Thymus (tissue), 11 donors: ENCODE measurements at regions not wholly inside any gene's neighbourhood (a gene's known extent, or its start where the extent isn't known, plus 50 kb on each side); places are given as distances from the start of the nearest gene placed in this dataset.
"Not testable (repeated sequence)": the region's sequence is repeated elsewhere in the genome, so short reads cannot be mapped to it uniquely, and the experiment has no call there.

Source experiments
- DNase-seq, 9 donors: peaks; one replicate each; pipeline ENCODE4 v3.0.0-alpha.2; 2013; ENCODE audit warnings: low spot score in 9 of 9, low read depth in 6 of 9, missing footprints in 1 of 9
- H3K27ac ChIP-seq, 2 donors: one replicate each; pipeline ENCODE4 v1.5.1; 2013; ENCODE audit warnings: control low read depth in 1 of 2, low read depth in 1 of 2, low read length in 1 of 2, mild to moderate bottlenecking in 1 of 2, moderate library complexity in 1 of 2
- H3K27me3 ChIP-seq, 2 donors: one replicate each; pipeline ENCODE4 v1.5.1; 2013; ENCODE audit warnings: low read length in 1 of 2; ENCODE audit not compliant: control insufficient read depth in 2 of 2, insufficient read depth in 1 of 2
- H3K36me3 ChIP-seq, 2 donors: one replicate each; pipeline ENCODE4 v1.5.1; 2013; ENCODE audit warnings: low read length in 1 of 2, mild to moderate bottlenecking in 1 of 2, moderate library complexity in 1 of 2; ENCODE audit not compliant: control insufficient read depth in 2 of 2, insufficient read depth in 2 of 2
- H3K4me1 ChIP-seq, 2 donors: one replicate each; pipeline ENCODE4 v1.5.1; 2013; ENCODE audit warnings: low read length in 2 of 2; ENCODE audit not compliant: control insufficient read depth in 2 of 2, insufficient read depth in 2 of 2
- H3K4me3 ChIP-seq, 2 donors: one replicate each; pipeline ENCODE4 v1.5.1; 2013; ENCODE audit warnings: low read length in 2 of 2, control low read depth in 1 of 2, mild to moderate bottlenecking in 1 of 2
- H3K9me3 ChIP-seq, 2 donors: one replicate each; pipeline ENCODE4 v1.5.1; 2013; ENCODE audit warnings: low read length in 1 of 2, mild to moderate bottlenecking in 1 of 2; ENCODE audit not compliant: control insufficient read depth in 2 of 2, insufficient read depth in 1 of 2
- WGBS: extraction: QIAGEN DNeasy Blood & Tissue Kit; methylation state at CpG from one replicate; pipeline ENCODE4 v1.1.7; 2013; 5-methylcytosine and 5-hydroxymethylcytosine counted together
- donor health status: healthy.

DNA sequence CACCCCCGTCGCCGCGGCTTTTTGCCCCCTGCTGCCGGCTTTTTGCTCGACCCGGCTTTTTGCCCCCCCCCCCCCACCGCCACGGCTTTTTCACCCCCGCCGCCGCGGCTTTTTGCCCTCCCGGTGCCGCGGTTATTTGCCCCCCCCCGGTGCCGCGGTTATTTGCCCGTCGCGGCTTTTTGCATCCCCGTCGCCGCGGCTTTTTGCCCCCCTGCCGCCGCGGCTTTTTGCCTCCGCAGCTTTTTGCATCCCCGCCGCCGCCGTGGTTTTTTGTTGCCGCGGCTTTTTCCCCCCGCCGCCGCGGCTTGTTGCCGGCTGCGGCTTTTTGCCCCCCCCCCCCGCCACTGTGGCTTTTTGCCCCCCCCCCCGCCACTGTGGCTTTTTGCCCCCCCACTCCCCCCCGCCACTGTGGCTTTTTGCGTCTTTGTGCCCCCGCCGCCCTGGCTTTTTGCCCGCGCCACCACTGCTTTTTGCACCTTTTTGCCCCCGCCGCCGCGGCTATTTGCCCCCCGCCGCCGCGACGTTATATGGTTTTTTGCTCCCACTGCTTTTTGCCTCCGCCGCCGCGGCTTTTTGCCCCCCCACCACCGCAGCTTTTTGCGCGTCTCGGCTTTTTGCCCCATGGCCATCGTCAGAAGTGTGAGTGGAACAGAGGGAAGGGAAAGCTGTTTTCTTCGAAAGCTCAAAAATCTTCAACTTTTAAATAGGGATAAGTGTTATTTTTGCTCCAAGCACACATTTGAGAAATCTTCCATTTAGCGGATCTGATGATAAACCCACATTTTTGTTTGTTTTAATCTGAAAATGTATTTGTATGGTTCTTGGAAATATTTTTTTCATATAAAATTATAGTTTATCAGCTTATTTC, 2787.6 kb downstream of the RPIA start:
- H3K27ac ChIP-seq, H3K4me1 ChIP-seq, H3K9me3 ChIP-seq, H3K36me3 ChIP-seq: not testable (repeated sequence)
- H3K27me3 ChIP-seq, result peaks cover 15 to 31% of the 10 kb centered on the region in 2 donors
- DNase-seq, result peak in 1 of 9 donors; percentile 0
- H3K4me3 ChIP-seq, result peak overlapping the region in 1 of 2 donors; percentile 39
- WGBS, result 3% methylated on average over 70 of the region's 70 CpGs

DNA sequence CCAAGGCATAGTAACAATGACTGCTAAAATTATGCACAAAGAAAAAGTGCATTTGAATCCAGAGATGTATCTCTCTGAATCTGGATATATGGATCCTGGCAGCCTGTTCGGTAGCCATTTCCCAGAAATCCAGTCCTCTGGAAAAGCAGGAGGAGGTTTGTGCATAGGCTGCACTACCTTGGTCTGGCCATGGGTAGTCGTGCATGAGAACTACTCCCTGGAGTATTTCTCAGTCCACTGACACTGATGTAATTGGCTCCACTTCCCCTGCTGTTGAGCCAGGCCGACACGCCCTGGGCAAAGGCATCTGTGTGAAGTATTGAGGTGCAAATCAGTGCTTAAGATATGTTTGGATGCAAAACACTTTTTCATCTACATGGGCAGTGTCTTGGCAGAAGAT, 2793.8 kb downstream of the RPIA start:
- not testable (repeated sequence) for H3K27me3 ChIP-seq, DNase-seq, H3K4me1 ChIP-seq, H3K4me3 ChIP-seq, H3K9me3 ChIP-seq, H3K36me3 ChIP-seq, H3K27ac ChIP-seq
- 22% methylated on average over 4 of the region's 4 CpGs for WGBS

DNA sequence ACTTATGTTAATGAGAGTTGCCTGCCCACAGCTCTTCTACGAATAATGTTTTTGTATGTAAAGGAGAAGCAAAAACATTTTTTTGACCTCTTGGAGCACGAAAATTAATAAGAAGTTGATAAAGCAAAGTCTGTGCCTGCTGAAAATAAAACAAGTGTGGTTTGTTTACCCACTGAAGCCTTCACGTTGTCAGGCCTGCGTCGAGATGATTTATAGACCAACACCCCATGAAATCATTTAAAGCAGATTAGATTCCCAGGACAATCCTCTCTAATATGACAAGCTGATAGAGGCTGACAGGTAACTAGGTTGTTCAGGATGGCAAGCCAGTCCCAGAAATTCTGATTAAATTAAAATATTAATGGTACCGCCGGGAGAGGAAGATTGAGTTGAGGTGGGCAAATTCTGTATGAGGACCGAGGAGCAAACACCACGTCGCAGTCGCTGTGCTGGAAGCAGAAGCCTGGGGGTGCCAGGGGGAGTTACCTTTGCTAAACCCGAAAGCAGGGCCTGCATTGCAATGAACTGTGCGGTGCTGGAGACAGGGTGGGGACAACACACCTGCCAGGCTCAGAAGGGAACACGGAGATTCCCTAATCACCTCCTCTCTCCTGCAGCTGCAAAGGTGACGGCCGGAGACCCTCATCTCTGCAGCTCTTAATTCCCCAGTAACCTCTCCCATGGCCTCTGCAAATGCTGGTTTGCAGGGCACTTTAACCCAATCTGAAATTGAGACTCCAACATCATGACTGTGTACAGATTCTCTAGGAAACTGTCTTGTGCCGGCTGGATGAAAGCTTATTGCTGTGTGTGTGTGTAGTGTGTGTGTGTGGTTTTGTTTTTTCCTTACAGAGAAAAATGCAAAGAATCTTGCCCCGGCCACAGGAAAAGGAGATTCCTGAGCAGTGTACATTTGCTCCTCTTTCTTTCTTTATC, 2805.9 kb downstream of the RPIA start:
- not testable (repeated sequence) for DNase-seq

DNA sequence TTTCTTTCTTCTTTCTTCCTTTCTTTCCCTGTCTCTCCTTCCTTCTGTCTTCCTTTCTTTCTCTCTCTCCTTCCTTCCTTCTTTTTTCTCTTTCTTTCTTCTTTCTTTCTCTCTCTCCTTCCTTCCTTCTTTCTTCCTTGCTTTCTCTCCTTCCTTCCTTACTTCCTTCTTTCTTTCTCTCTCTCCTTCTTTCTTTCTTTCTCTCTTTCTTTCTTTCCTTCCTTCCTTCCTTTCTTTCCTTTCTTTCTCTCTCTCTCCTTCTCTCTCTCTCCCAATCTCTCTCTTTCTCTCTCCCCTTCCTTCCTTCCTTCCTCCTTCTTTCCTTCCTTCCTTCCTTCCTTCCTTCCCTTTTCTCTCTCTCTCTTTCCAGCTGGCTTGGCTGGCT, 2806.6 kb downstream of the RPIA start:
- H3K9me3 ChIP-seq, H3K27ac ChIP-seq, H3K36me3 ChIP-seq, H3K27me3 ChIP-seq, DNase-seq, H3K4me3 ChIP-seq, H3K4me1 ChIP-seq: not testable (repeated sequence)

More for the DNA sequence above, 2805.9 kb downstream of the RPIA start:
- H3K4me1 ChIP-seq, H3K36me3 ChIP-seq, H3K4me3 ChIP-seq, H3K9me3 ChIP-seq, H3K27ac ChIP-seq, H3K27me3 ChIP-seq: not testable (repeated sequence)
- 65% methylated on average over 13 of the region's 18 CpGs for WGBS

DNA sequence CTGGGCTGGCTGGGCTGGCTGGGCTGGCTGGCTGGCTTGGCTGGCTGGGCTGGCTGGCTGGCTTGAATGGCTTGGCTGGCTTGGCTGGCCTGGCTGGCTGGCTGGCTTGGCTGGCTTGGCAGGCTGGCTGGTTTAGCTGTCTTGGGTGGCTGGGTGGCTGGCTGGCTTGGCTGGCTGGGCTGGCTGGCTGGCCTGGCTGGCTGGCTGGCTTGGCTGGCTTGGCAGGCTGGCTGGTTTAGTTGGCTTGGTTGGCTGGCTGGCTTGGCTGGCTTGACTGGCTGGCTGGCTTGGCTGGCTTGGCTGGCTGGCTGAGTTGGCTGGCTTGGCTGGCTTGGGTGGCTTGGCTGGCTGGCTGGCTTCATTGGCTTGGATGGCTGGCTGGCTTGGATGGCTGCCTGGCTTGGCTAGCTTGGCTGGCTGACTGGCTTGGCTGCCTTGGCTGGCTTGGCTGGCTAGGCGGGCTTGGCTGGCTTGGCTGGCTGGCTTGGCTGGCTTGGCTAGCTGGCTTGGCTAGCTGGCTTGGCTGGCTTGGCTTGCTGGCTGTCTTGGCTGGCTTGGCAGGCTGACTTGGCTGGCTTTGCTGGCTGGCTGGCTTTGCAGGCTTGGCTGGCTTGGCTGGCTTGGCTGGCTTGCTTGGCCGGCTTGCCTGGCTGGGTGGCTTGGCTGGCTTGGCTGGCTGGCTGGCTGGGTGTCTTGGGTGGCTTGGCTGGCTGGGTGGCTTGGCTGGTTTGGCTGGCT, 2807.2 kb downstream of the RPIA start:
- not testable (repeated sequence) for H3K9me3 ChIP-seq, DNase-seq, H3K27ac ChIP-seq, H3K4me1 ChIP-seq, H3K4me3 ChIP-seq, H3K36me3 ChIP-seq, H3K27me3 ChIP-seq
- 83% methylated on average over 2 of the region's 2 CpGs for WGBS

DNA sequence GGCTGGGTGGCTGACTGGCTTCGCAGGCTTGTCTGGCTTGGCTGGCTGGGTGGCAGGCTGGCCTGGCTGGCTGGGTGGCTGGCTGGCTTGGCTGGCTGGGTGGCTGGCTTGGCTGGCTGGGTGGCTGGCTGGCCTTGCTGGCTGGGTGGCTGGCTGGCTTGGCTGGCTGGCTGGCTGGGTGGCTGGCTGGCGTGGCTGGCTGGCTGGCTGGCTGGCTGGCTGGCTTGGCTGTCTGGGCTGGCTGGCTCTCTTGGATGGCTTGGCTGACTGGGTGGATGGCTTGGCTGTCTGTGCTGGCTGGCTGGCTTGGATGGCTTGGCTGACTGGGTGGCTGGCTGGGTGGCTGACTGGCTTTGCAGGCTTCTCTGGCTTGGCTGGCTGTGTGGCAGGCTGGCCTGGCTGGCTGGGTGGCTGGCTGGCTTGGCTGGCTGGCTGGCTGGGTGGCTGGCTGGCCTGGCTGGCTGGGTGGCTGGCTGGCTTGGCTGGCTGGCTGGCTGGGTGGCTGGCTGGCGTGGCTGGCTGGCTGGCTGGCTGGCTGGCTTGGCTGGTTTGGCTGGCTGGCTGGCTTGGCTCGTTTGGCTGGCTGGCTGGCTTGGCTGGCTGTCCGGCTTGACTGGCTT, 2808.1 kb downstream of the RPIA start:
- peaks cover 1 to 11% of the 10 kb centered on the region in 2 donors for H3K9me3 ChIP-seq
- WGBS, result 72% methylated on average over 5 of the region's 5 CpGs
- H3K27ac ChIP-seq, H3K4me1 ChIP-seq, H3K4me3 ChIP-seq, DNase-seq, H3K36me3 ChIP-seq, H3K27me3 ChIP-seq: not testable (repeated sequence)

DNA sequence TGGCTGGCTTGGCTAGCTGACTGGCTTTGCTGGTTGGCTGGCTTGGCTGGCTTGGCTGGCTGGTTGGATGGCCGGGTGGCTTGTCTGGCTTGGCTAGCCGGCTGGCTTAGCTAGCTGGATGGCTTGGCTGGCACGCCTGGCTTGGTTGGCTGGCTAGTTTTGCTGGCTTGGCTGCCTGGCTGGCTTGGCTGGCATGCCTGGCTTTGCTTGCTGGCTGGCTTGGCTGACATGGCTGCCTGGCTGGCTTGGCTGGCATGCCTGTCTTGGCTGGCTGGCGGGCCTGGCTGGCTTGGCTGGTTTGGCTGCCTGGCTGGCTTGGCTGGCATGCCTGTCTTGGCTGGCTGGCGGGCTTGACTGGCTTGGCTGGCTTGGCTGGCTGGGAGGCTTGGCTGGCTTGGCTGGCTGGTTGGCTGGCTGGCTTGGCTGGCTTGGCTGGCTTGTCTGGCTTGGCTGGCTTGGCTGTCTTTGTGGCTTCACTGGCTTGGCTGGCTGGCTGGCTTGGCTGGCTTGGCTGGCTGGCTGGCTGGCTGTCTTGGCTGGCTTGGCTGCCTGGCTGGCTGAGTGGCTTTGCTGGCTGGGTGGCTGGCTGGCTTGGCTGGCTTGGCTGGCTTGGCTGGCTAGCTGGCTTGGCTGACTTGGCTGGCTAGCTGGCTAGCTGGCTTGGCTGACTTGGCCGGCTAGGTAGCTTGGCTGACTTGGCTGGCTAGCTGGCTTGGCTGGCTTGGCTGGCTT, 2808.9 kb downstream of the RPIA start:
- H3K27ac ChIP-seq, H3K27me3 ChIP-seq, DNase-seq, H3K4me1 ChIP-seq, H3K36me3 ChIP-seq, H3K4me3 ChIP-seq: not testable (repeated sequence)
- H3K9me3 ChIP-seq, result peaks cover 1 to 11% of the 10 kb centered on the region in 2 donors
- WGBS, result 93% methylated on average over 6 of the region's 6 CpGs

DNA sequence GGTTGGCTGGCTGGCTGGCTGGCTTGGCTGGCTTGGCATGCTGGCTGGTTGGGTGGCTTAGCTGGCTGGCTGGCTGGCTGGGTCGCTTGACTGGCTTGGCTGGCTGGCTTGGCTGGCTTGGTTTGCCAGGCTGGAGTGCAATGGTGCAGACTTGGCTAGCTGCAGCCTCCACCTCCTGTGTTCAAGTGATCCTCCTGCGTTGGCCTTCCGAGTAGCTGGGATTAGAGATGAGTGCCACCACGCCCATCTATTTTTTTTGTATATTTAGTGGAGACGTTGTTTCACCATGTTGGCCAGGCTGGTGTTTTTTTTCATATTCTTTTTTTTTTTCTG, 2809.5 kb downstream of the RPIA start:
- not testable (repeated sequence) for H3K4me3 ChIP-seq, H3K36me3 ChIP-seq, H3K4me1 ChIP-seq, H3K27me3 ChIP-seq, H3K27ac ChIP-seq, DNase-seq
- 90% methylated on average over 5 of the region's 5 CpGs for WGBS
- H3K9me3 ChIP-seq, result peaks cover 1 to 11% of the 10 kb centered on the region in 2 donors
